ENCODE measurements at regions not wholly inside any gene's neighbourhood (a gene's known extent, or its start where the extent isn't known, plus 50 kb on each side); places are given as distances from the start of the nearest gene placed in this dataset.
"Not testable (repeated sequence)": the region's sequence is repeated elsewhere in the genome, so short reads cannot be mapped to it uniquely, and the experiment has no call there.

GRCh38 chr16:73949574-73950320 lies 346.9 kb upstream of the PSMD7 start:
- FAIRE-seq, result no peak

- no peak for FAIRE-seq
Observed at GRCh38 chr16:73945631-73946030, 351.0 kb upstream of the PSMD7 start.

DNA sequence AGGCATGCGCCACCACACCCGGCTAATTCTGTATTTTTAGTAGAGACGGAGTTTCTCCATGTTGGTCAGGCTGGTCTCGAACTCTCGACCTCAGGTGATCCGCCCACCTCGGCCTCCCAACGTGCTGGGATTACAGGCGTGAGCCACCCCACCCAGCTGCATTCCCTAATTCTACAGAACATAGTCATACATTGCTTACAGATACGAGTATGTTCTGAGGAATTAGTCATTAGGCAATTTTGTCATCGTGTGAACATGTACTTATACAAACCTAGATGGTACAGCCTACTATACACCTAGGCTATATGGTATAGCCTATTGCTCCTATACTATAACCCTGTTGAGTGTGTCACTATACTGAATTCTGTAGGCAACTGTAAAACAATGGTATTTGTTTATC lies 353.4 kb upstream of the PSMD7 start:
- FAIRE-seq, result not testable (repeated sequence)

DNA sequence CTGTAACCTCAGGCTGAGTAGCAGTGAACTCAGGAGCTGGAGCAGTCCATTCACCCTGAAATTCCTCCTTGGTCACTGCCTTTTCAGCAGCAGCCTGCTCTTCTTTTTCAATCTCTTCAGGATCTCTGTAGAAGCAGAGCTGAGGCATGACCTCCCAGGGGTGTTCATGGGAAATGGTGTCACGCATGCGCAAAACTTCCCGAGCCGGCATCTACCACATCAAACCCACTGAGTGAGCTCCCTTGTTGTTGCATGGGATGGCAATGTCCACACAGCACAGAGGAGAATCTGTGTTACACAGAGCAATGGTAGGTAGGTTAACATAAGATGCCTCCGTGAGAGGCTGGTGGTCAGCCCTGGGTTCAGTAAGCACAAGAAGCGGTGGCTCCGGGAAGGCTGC lies 355.8 kb upstream of the PSMD7 start:
- not testable (repeated sequence) for FAIRE-seq

- no peak for FAIRE-seq
Observed at GRCh38 chr16:73923951-73924350, 372.7 kb upstream of the PSMD7 start.

GRCh38 chr16:73921295-73921694 lies 375.3 kb upstream of the PSMD7 start:
- FAIRE-seq, result no peak

GRCh38 chr16:73916829-73917594 lies 379.6 kb upstream of the PSMD7 start:
- FAIRE-seq, result no peak

- FAIRE-seq, result no peak
Observed at GRCh38 chr16:73915935-73916334, 380.7 kb upstream of the PSMD7 start.

- FAIRE-seq, result no peak
Observed at GRCh38 chr16:73915140-73915539, 381.5 kb upstream of the PSMD7 start.

GRCh38 chr16:73912850-73913249 lies 383.8 kb upstream of the PSMD7 start:
- FAIRE-seq, result no peak

GRCh38 chr16:73912281-73912680 lies 384.3 kb upstream of the PSMD7 start:
- FAIRE-seq, result no peak

DNA sequence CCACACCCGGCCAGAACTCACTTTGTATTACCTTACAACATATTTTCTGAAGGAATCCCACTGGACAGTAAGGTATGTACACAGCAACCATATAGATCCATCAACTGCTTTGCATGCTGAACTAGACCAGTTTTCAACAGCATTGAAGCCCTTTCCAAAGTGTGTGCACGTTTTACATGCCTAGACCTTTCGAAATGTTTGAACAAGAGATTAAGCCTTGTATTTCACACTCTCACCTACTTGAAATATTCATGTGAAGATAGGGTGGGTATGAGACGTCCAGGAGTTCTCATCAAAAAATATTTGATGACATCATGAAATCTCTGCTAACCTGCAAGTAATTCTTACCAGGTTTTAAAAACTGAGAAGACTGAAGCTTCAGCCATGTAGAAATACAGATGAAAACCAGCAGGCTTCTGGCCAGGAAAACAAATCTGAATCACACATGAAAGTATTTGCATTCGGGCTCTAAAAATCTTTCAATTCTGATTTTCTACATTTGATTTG lies 387.0 kb upstream of the PSMD7 start:
- FAIRE-seq, result no peak

DNA sequence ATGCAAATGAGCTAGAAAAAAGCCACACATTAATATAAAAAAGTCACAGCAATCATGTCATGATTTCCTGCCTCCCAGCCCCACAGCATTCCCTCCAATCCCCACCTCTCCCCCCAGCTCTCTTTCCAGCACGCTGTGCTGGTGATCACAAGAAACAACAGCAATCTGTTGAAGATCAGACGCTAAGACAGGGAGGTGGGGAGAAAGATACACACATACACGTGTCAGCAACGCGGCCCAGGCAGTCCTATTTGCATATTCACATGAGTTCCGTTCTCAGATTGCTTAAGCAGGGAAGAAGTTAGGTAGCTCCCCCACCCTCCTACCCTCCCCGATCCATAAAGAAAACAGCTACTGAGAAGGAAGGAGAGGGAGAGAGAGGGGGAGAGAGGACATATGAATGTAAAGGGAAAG lies 405.5 kb upstream of the PSMD7 start:
- no peak for FAIRE-seq

DNA sequence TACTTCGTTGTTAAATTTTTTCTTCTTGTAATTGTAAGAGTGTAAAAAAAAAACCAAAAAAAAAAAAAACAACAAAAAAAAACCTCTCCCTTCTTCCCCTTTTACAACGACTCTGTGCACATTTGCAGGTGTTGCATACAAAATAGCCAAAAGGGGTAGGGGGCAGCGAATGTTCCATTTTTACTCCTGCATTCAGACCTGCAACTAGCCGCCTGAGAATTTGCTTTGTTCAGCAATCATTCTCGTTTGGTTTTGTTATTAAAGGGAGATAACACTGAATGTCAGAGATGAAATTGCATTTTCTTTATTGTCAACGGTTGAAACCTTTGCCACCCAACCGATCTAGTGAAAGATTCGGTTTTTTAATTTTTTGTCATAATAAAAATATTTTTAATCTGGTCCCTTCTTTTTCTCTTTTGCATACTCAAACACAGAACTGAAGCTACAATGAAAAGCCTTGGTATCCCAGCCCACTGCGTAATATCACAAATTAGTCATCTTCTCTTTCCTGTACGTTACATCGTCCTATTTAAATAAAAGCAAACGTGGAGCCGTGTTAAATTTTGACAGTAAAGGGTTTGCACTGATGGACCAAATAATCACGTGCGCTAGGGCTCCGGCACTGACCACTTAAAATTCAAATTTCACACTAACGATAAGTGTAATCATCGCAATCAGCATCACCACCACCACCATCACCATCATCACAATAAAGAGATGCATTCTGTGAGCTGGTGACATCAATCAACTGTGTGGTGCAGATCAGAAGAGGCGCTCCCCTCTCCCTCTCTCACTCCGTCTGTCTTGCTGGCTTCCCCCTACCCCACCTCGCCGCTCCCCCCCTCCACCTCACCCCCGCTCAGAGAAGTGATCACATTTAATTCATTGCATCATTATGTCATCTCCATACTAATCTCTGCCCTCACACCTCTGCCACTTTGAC lies 406.2 kb upstream of the PSMD7 start:
- FAIRE-seq, result no peak

DNA sequence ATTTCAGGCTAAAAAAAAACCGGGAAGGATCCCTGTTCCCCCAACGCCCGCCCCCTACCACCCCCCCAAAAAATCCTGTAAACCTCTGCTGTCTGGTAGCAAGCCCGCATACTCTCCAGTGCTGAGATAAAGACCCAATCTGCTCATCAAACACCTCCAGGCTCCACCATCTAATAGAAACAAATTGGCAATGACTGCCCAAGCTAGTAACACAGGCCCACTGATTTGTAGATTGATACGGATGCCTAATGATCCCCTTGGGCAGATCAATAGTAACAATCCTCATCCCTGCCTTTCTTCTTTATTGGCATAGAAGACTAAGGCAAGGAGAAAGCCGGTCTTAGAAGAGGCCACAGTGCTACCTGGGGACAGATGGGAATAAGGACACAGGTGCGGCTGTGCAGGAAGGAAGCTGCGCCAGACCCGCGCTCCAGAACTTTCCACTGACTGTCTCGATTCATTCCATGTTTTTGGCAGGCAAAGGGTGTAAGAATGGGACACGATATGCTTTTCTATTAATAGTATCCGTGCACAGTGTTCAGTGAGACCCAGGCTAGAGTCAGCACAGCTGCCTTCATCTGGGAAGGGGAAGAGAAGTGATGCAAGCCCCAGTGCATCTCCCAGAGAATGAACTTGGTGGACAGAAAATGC lies 407.6 kb upstream of the PSMD7 start:
- no peak for FAIRE-seq

DNA sequence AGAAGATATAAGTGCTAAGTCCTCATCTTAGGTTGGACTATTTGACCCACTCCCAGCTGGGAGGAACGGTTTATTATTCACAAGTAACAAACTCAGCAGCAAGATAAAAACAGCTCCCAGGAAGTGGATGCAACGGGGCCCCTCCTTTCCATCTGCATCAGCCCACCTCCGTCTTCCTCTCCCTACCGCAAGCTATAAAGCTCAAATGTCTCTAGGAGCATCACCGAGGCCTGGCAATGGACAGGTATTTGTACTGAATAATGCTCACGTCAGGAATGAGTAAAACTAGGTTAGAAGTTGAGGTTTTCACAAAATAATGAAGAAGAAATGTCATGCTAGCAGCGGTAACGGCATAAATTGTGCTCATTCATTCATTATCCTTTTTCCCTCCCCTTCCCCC lies 408.7 kb upstream of the PSMD7 start:
- FAIRE-seq, result no peak

DNA sequence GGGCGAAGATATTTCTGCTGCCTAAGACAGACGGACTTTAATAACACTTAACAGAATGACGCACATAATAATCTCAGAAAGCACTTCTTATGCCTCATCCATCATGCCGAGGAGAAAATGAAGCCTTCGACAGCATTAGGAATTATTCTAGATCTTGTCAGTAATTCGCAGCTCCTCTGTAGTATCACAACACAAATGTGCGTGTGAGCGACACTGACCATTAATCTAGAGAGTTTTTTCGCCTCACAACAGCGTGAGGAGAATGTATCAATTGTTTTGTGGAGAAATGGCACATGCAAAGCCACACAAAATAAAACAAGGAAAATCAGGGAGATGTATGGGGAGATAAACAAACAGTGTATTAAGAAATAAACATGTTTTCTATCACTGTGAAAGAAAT lies 410.2 kb upstream of the PSMD7 start:
- FAIRE-seq, result no peak

DNA sequence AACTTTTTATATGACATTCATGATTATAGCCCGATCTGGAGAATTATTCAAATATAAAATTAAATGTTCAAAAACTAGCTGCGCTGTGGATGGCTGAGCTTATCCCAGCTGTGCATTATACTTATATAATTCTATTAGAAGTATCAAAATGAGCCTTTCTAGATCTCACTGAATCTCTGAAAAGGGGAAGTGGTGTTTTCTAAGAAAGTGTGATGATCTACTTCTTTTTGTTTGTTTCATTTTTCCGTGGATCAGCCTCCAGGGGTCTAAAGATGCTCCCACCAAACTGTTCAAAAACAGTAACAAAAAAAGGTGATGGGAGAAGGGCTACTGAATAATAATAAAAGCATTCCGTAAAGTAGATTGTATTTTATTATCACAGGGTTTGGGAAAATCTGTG lies 411.3 kb upstream of the PSMD7 start:
- FAIRE-seq, result no peak

DNA sequence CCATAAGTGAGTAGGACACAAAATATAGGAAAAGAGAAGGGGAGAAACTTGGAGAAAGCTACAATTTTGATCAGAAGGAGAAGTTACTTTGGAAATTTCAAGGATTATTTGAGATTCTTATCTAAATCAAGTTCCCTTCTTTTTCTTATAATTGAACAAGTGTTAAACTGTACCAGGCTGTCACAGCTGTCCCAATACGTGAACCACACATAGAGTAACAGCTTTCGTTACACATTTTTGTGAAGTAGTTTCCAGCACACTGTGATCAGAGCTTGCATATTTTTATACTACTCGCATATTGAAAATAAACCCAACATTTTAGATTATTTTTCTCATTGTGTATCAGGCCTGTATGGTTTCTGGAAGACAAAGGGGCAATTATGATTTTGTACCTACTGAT lies 412.8 kb upstream of the PSMD7 start:
- FAIRE-seq, result no peak

- no peak for FAIRE-seq
Observed at GRCh38 chr16:73883126-73883525, 413.5 kb upstream of the PSMD7 start.

GRCh38 chr16:73882651-73883050 lies 414.0 kb upstream of the PSMD7 start:
- no peak for FAIRE-seq

DNA sequence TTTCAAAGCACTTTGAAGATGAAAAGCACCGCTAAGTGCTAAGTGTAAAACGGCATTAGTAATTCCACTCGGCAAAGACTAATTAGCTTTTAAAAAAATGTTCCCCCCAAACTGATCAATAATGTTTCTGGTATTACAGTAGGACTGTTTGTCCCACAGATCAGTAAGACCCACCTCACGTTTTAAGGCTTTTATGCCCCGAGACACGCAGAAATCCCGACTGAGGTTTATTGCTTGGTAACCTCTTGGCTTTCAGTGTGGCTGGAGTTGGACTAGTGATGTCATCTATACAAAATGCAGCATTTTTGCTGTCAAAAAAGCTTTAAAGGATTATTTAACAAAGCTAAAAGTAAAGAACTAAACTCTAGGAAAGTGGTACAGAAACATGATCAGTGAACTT lies 414.6 kb upstream of the PSMD7 start:
- no peak for FAIRE-seq

GRCh38 chr16:73879621-73880020 lies 417.0 kb upstream of the PSMD7 start:
- no peak for FAIRE-seq

All from G401.6 (cell line).